BLaER1 (cell line): ENCODE measurements at regions not wholly inside any gene's neighbourhood (a gene's known extent, or its start where the extent isn't known, plus 50 kb on each side); places are given as distances from the start of the nearest gene placed in this dataset.

Experiments
- H3K27ac ChIP-seq: shearing (Covaris generic); formaldehyde crosslinking; 2 replicates; pipeline ENCODE4 v1.8.1; 2022
- H3K27me3 ChIP-seq: shearing (Covaris generic); formaldehyde crosslinking; 2 replicates; pipeline ENCODE4 v1.8.1; 2022
- H3K36me3 ChIP-seq: shearing (Covaris generic); formaldehyde crosslinking; 2 replicates; pipeline ENCODE4 v1.8.1; 2022
- H3K4me1 ChIP-seq: shearing (Covaris generic); formaldehyde crosslinking; 2 replicates; pipeline ENCODE4 v1.8.1; 2022
- H3K4me2 ChIP-seq: shearing (Covaris generic); formaldehyde crosslinking; 2 replicates; pipeline ENCODE4 v1.8.1; 2022
- H3K4me3 ChIP-seq: shearing (Covaris generic); formaldehyde crosslinking; 2 replicates; pipeline ENCODE4 v1.8.1; 2022
- H3K9ac ChIP-seq: shearing (Covaris generic); formaldehyde crosslinking; 2 replicates; pipeline ENCODE4 v1.8.1; 2022
- H3K9me3 ChIP-seq: shearing (Covaris generic); formaldehyde crosslinking; 2 replicates; pipeline ENCODE4 v1.8.1; 2022
- H4K20me1 ChIP-seq: shearing (Covaris generic); formaldehyde crosslinking; 2 replicates; pipeline ENCODE4 v1.8.1; 2022
- Cebpa-rat ChIP-seq: shearing (Covaris generic); IDR thresholded peaks from 2 replicates; pipeline ENCODE4 v1.8.1; 2022

GRCh38 chr21:18155508-18156193, 89.0 kb upstream of the CHODL start:
- Histone ChIP-seq H3K27me3 (no peaks in the 10 kb centered on the region), H3K9ac (no peak overlapping the region; the same call in 1 of the 2 replicates), H3K4me3 (no peak overlapping the region), H3K9me3 (no peaks in the 10 kb centered on the region), H3K4me2 (peak overlapping the region; percentile 63), H4K20me1 (no peaks in the 10 kb centered on the region), H3K4me1 (peaks cover 18% of the 10 kb centered on the region), H3K27ac (no peak overlapping the region), H3K36me3 (no peaks in the 10 kb centered on the region)
- TF ChIP-seq Cebpa-rat, result no peak

DNA sequence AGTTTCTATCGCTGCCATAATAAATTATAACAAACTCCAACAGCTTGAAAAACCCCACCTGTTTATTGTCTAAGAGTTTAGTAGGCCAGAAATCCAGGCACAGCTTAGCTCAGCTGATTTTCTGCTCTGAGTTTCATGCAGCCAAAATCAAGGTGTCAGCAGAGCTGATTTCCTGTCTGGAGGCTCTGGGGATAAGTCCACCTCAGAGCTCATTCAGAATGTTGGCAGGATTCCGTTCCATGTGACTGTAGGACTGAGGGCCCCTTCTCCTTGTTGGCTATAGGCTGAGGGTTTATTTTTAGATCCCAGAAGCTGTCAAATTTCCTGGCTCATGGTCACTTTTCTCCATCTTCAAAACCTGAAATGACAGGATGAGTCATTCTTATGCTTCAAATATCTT, 91.6 kb upstream of the CHODL start:
- Histone ChIP-seq H3K36me3 (no peaks in the 10 kb centered on the region), H3K4me2 (no peak overlapping the region), H4K20me1 (no peaks in the 10 kb centered on the region), H3K4me1 (peaks cover 18% of the 10 kb centered on the region), H3K27ac (no peak overlapping the region), H3K27me3 (no peaks in the 10 kb centered on the region), H3K9ac (no peak overlapping the region), H3K4me3 (no peak overlapping the region), H3K9me3 (no peaks in the 10 kb centered on the region)
- no peak for TF ChIP-seq Cebpa-rat

DNA sequence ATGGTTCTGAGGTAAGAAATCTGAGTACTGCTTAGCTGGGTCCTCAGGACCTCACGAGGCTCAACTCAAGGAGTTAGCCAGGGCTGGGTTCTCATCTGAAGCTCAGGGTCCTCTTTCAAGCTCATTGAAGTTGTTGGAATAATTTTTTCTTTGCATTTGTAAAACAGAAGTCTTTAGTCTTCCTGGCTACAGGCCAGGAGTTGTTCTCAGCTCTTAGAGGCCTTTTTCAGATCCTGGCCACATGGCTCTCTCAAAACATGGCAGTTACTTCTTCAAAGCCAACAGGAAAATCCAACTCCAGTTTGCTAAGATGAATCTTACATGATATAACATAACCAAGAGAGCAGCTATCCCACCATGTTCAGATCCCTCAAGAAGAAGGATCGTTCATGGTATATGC, 92.3 kb upstream of the CHODL start:
- TF ChIP-seq Cebpa-rat, result no peak

GRCh38 chr21:18151046-18151445, 93.6 kb upstream of the CHODL start:
- Histone ChIP-seq H3K27ac (no peak overlapping the region), H3K27me3 (no peaks in the 10 kb centered on the region), H3K9ac (no peak overlapping the region), H3K4me1 (peaks cover 16% of the 10 kb centered on the region), H3K4me3 (no peak overlapping the region), H3K36me3 (no peaks in the 10 kb centered on the region), H3K9me3 (no peaks in the 10 kb centered on the region), H3K4me2 (no peak overlapping the region), H4K20me1 (no peaks in the 10 kb centered on the region)
- TF ChIP-seq Cebpa-rat, result no peak

More for the DNA sequence above, 92.3 kb upstream of the CHODL start:
- H3K27ac ChIP-seq, result no peak overlapping the region
- no peak overlapping the region for H3K4me3 ChIP-seq
- H3K4me1 ChIP-seq, result peaks cover 18% of the 10 kb centered on the region
- no peak overlapping the region for H3K9ac ChIP-seq
- no peaks in the 10 kb centered on the region for H3K36me3 ChIP-seq
- no peaks in the 10 kb centered on the region for H4K20me1 ChIP-seq
- no peaks in the 10 kb centered on the region for H3K9me3 ChIP-seq
- no peak overlapping the region for H3K4me2 ChIP-seq
- no peaks in the 10 kb centered on the region for H3K27me3 ChIP-seq

DNA sequence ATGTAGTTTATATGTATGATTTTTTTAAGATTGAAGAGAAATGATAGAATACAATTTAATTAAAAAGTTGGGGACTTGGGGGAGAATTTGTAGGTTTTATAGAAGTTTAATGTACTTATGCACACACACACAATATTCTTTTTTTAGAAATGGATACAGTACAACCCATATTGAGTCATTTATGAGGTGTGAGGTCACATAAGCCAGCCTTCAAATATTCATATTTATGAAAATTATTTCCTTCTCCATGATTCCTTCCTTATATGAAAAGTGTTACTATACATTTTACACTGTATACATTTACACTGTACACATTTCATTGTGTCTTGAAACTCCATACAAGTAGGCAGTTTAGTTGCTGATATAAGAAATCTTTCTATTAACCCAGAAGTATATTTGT, 96.2 kb upstream of the CHODL start:
- H3K4me2 ChIP-seq, result no peak overlapping the region
- no peak overlapping the region for H3K9ac ChIP-seq
- TF ChIP-seq Cebpa-rat, result no peak
- H4K20me1 ChIP-seq, result no peaks in the 10 kb centered on the region
- H3K4me1 ChIP-seq, result no peaks in the 10 kb centered on the region
- no peaks in the 10 kb centered on the region for H3K36me3 ChIP-seq
- no peaks in the 10 kb centered on the region for H3K27me3 ChIP-seq
- H3K9me3 ChIP-seq, result no peaks in the 10 kb centered on the region
- no peak overlapping the region for H3K4me3 ChIP-seq
- H3K27ac ChIP-seq, result no peak overlapping the region

DNA sequence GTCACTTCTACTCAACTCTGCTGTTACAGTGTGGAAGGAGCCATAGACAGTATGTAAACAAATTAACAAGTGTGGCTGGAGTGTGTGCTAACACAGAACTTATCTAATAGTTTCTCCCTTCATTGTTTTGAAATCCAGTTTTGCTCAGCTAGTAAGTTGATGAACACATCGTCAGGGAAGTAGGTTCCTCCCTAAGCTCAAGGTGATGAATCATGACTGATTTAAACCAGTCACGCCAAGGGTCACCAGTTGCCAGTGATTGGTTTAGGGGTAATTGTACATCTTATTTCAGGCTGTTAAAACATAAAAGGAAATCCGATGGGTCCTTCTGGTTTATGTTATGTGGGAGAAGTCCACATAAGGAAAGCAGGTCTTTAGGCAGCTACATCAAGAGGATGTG, 97.0 kb upstream of the CHODL start:
- Histone ChIP-seq H3K9ac (no peak overlapping the region), H3K9me3 (no peaks in the 10 kb centered on the region), H3K4me3 (no peak overlapping the region), H3K27ac (no peak overlapping the region), H3K4me2 (no peak overlapping the region), H3K36me3 (no peaks in the 10 kb centered on the region), H4K20me1 (no peaks in the 10 kb centered on the region), H3K4me1 (no peaks in the 10 kb centered on the region), H3K27me3 (no peaks in the 10 kb centered on the region)
- TF ChIP-seq Cebpa-rat, result no peak

GRCh38 chr21:18146820-18147219, 97.8 kb upstream of the CHODL start:
- H3K27me3 ChIP-seq, result no peaks in the 10 kb centered on the region
- no peak overlapping the region for H3K27ac ChIP-seq
- no peak overlapping the region for H3K4me3 ChIP-seq
- no peak for TF ChIP-seq Cebpa-rat
- no peak overlapping the region for H3K9ac ChIP-seq
- H3K9me3 ChIP-seq, result no peaks in the 10 kb centered on the region
- no peaks in the 10 kb centered on the region for H3K4me1 ChIP-seq
- no peaks in the 10 kb centered on the region for H4K20me1 ChIP-seq
- no peak overlapping the region for H3K4me2 ChIP-seq
- H3K36me3 ChIP-seq, result no peaks in the 10 kb centered on the region

GRCh38 chr21:18144339-18144738, 100.3 kb upstream of the CHODL start:
- Histone ChIP-seq H3K9me3 (no peaks in the 10 kb centered on the region), H3K9ac (no peak overlapping the region), H4K20me1 (no peaks in the 10 kb centered on the region), H3K4me2 (no peak overlapping the region), H3K27me3 (no peaks in the 10 kb centered on the region), H3K36me3 (no peaks in the 10 kb centered on the region), H3K4me1 (no peaks in the 10 kb centered on the region), H3K4me3 (no peak overlapping the region), H3K27ac (no peak overlapping the region)
- no peak for TF ChIP-seq Cebpa-rat

- Histone ChIP-seq H3K4me2 (no peak overlapping the region), H4K20me1 (no peaks in the 10 kb centered on the region), H3K27me3 (no peaks in the 10 kb centered on the region), H3K9me3 (no peaks in the 10 kb centered on the region), H3K4me3 (no peak overlapping the region), H3K9ac (no peak overlapping the region), H3K36me3 (no peaks in the 10 kb centered on the region), H3K27ac (no peak overlapping the region), H3K4me1 (no peaks in the 10 kb centered on the region)
- TF ChIP-seq Cebpa-rat, result no peak
These were observed 102.0 kb upstream of the CHODL start for GRCh38 chr21:18142655-18143054.

- no peak for TF ChIP-seq Cebpa-rat
- H3K9me3 ChIP-seq, result no peaks in the 10 kb centered on the region
- no peaks in the 10 kb centered on the region for H3K4me1 ChIP-seq
- no peak overlapping the region for H3K27ac ChIP-seq
- no peaks in the 10 kb centered on the region for H3K36me3 ChIP-seq
- no peak overlapping the region for H3K9ac ChIP-seq
- no peaks in the 10 kb centered on the region for H3K27me3 ChIP-seq
- H3K4me2 ChIP-seq, result no peak overlapping the region
- H4K20me1 ChIP-seq, result no peaks in the 10 kb centered on the region
- no peak overlapping the region for H3K4me3 ChIP-seq
These were observed 106.1 kb upstream of the CHODL start for GRCh38 chr21:18138507-18138906.

- H3K9ac ChIP-seq, result no peak overlapping the region
- H3K27me3 ChIP-seq, result no peaks in the 10 kb centered on the region
- TF ChIP-seq Cebpa-rat, result no peak
- no peaks in the 10 kb centered on the region for H3K4me1 ChIP-seq
- H4K20me1 ChIP-seq, result no peaks in the 10 kb centered on the region
- no peak overlapping the region for H3K4me2 ChIP-seq
- H3K27ac ChIP-seq, result no peak overlapping the region
- H3K36me3 ChIP-seq, result no peaks in the 10 kb centered on the region
- H3K9me3 ChIP-seq, result no peaks in the 10 kb centered on the region
- H3K4me3 ChIP-seq, result no peak overlapping the region
These were observed 115.1 kb upstream of the CHODL start for GRCh38 chr21:18129526-18129925.
